Renal pelvis (tissue), 1 donor: ENCODE measurements at regions not wholly inside any gene's neighbourhood (a gene's known extent, or its start where the extent isn't known, plus 50 kb on each side); places are given as distances from the start of the nearest gene placed in this dataset.

Experiments used
- DNase-seq: peaks from one replicate; pipeline ENCODE4 v3.0.0-alpha.2; 2013

DNA sequence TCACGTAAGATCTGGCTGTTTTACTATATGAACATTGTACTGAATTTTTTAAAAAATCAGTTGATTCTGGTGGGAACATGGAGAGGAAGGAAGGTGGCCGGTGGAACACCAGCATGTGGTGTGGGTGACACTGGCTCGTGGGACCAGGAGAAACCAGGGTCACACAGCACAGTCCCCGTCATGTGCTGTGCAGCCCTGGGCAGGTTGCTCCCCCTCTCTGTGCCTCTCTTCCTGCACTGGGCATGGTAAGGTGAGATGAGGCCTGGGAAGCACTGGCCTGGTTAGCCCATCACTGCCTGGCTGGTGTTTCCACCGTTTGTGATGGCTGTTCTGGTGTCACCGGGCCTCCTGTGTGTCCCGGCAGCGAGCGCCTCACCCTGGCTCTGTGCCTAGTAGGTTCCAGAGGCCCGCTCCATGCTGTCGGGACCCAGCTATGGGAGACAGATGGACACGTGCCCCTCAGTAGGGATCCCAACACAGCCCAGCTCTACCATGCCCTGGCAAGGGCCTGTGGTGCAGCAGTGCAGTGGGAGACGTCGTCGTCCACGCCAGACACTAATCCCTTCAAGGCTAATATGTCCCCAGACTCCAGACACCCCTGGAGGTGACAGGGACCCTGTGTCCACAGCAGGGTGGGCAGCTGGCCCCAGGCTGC lies 88.2 kb upstream of the LINC01488 start:
- DNase-seq: no peak

GRCh38 chr11:69393865-69394233 lies 87.6 kb upstream of the LINC01488 start:
- no peak for DNase-seq

GRCh38 chr11:69394234-69394868 lies 87.1 kb upstream of the LINC01488 start:
- no peak for DNase-seq

DNA sequence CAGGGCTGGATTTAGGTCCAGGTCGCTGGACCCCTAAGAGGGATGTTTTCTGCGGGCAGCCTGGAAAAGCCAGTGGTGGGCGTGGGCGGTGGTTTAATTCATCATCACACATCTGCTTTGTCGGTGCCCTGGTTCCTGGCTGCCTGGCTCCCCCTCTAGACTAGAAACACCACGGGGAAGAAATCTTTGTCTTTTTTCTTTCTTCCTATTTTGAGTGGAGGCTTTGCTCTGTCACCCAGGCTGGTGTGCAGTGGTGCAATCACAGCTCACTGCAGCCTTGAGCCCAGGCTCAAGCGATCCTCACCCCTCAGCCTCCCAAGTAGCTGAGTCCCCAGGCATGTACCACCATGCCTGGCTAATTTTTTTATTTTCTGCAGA lies 86.6 kb upstream of the LINC01488 start:
- DNase-seq: no peak

DNA sequence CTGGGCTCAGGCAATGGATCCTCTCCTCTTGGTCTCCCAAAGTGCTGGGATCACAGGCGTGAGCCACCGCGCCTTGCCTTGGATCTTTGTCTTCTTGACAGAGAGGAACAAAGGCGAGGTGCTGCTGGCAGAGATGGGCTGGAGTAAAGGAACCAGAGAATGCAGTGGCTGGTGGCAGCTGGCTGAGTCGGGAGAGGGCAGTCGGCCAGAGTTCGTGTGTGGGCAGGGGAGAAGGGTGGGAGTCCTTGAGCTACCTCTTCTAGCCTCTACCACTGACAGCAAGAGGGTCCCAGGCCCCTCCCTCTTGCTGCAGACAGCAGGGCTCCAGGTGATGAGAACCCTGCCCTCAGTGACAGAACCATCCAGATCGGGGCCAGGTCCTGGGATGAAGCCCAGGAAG lies 86.2 kb upstream of the LINC01488 start:
- no peak for DNase-seq

DNA sequence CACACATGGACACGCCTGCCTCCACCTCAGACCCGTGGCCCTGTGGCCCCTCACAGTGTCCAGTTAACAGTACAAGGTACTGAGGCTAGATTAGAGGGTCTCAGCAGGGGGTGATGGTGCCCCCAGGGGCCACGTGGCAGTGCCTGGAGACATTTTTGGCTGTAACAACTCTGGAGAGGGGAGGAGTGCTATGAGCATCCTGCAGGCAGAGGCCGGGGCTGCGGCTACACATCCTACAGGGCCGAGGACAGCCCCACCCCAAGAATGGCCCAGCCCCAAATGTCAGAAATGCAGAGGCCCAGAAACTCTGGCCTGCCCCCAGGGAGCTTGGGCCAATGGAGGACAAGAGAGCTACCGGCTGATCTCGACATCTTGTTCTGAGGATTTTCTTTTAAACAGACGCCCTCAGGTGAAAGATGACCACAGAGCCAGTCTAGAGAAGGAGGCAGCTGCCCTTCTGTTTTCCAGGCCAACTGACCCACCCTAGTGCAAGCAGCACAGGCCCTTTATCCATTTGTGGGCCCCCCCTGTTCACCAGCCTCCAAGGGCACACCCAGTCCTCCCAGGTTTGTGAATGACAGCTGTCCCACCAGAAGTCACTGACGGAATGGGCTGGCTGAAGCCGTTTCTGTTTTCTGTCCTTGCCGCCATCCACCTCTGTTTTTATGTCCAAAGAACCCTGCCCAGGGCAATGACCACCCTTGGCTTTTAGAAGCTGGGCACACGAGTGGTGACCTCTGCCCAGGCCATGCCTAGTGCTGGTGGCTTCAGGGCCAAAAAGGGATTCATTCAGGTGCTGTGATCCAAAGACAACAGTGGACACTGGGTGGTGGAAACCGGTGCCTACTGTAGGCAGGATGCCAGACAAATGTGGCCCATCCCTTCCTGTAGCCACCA lies 85.2 kb upstream of the LINC01488 start:
- DNase-seq: no peak

DNA sequence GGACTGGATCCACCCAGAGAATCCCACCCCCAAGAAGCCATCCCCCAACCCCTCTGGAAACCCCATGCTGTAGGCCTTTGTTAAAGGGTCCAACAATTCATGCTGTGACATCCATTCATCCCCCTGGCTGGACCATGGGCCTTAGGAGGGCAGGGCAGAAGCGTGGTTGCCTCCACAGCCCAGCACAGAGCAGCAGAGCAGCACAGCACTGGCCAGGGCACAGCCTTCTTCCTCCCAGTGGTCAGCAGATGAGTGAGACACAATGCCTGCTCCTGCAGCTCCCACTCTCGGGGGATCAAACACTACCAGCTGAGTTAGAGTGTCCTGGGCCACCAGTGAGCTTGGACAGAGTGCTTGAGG lies 84.5 kb upstream of the LINC01488 start:
- DNase-seq: no peak

GRCh38 chr11:69397732-69398131 lies 83.7 kb upstream of the LINC01488 start:
- DNase-seq: no peak

DNA sequence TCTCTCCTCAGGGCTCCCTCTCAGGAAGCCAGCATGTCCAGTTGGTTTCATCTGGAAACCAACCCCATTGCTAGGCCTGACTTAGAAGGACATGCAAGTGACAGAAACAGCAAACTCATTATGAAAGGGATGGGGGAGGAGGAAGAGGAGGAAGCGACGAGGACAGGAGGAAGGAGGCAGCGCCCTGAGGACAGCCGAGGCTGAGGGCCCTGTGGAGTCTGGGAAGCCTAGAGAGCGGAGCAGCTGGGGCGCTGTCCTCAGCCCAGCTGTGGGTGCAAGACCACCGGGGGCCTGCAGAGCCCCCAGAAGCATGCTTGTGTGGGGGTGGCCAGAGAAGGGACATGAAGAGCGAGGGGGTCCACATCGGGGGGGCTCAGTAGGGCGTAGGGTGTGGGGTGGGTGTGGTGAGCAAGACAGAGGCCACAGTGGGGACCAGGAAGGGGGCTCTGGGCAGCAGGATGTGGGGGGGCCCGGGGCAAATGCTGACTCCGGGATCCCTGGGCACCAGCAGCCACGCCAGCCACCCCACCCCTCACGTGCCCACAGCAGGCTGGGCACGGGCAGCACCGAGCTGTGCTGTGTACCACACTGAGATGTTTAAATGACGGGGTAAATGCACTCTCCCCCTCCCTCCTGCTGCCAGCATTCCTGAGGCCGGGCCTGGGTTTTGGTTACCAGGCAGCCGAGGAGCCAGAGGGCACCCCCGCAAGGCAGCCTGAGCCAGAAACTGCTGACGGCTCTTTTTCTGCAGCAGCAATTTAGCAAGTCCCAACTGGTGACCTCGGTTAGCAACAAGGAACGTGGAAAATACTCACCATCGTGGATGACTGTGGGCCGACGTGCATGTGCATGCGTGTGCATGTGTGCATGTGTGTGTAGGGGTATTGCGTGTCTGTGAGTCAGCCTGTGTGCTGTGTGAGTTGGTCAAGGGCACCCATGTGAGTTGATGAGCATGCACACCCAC lies 82.7 kb upstream of the LINC01488 start:
- peak; percentile 68 for DNase-seq

DNA sequence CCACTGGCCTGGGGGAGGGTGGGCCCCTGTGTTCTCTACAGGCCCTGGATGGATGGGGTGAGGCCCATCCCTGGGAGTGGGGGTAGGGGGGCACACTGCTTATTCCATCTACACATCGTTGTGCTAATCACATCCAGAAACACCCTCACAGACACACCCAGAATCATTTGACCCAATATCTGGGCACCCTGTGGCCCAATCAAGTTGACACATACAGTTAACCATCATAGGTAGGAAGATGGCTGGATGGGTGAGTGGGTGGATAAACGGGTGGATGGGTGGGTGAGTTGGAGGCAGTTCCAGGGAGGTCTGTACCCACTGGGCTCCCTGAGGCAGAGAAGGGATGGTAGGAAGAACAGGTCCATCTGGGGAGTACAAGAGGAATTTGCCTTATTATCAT lies 81.3 kb upstream of the LINC01488 start:
- DNase-seq: no peak

DNA sequence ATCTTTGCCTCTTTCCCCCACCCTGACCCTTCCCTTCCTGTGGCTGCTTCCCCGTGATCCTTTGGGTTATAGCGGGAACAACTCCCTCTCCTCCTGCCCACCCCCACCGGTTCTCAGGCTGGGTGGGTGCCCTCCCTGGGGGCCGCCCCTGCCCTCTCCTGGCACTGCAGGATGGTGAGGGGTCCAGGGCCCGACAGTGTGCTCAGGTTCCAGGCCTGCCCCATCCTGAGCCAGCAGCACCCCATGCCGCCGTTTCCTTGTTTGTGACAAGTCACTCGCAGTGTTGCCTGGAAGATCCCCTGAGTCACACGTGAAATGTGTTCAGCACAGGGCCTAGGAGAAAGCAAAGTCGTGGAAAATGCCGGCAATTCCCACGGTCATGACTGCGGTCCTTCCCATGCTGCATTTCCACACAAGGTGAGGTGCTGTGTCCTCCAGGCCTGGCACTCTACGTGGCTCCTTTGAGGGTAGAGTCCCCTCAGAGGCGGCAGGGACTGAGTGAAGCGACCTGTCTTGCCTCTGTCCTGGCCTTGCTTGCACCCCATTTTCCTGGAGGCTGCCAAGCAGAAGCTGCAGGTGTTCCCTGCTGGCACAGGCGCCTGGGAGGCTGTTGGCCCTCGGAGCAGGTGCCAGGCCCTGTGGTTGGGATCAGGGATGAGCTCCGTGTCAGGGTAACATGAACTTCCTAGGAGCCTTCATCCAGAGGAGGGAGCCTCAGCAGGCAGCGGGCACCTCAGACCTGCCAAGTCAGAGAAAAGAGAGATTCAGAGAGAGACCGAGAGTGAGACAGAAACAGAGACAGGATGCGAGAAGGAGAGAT lies 80.5 kb upstream of the LINC01488 start:
- no peak for DNase-seq

- DNase-seq: no peak
Observed at GRCh38 chr11:69401715-69402114, 79.7 kb upstream of the LINC01488 start.

GRCh38 chr11:69402251-69402887 lies 79.1 kb upstream of the LINC01488 start:
- DNase-seq: no peak

DNA sequence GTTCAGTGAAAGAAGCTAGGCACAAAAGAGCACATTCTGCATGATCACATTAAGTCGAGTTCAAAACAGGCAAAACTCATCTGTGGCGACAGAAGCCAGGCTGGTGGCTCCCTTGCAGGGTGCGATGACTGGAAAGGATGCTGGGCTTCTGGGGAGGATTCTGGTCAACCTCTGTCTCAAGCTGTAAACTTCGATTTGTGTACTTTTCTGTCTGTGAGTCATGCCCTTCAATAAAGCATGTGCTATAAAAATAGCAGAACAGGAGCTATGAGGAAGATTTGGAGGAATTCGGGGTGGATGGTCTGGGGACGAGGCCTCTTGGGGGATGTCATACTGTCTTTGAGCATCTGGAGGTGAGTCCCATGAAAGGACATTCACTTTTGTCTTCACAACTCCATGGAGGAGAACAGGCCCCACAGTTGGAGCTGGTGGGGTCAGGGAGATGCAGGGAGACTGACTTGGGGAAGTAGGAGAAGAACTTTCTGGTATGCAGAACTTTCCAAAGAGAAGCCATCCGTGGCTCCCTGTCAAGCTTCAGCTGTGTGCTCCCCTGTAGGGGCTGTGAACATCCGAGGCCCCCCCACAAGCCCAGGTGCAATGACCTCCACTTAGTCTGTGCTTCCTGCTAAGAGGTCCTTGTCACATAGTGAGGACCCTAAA lies 77.8 kb upstream of the LINC01488 start:
- no peak for DNase-seq

GRCh38 chr11:69406060-69406459 lies 75.4 kb upstream of the LINC01488 start:
- DNase-seq: no peak

- no peak for DNase-seq
Observed at GRCh38 chr11:69409812-69410645, 71.4 kb upstream of the LINC01488 start.

DNA sequence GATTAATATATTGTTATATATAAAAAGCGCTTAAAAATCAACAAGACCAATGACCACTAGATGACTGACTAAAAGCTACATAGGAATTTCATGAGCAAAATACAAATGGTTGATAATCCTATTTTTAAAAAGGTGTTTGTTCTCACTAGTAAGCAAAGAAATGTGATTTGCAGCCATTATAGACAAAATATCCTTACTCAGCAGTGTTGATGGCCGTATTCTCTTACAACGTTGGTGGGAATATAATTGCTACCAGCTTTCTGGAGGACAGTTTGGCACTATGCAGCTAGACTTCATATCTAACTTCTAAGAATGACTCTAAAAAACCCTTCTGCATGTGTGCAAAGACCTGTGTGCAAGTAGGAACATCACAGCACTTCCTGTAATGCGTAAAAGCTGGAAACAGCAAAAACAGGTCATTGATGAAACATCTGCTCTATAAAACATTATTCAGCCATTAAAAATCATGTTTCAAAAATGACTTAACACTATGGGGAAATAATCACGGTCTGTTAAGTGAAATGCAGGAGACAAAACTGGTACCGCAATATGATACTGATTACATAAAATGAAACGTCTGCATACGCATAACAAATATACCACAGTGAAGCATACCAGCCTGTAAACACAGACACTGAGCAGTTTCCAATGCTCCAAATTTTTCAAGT lies 70.1 kb upstream of the LINC01488 start:
- DNase-seq: no peak

DNA sequence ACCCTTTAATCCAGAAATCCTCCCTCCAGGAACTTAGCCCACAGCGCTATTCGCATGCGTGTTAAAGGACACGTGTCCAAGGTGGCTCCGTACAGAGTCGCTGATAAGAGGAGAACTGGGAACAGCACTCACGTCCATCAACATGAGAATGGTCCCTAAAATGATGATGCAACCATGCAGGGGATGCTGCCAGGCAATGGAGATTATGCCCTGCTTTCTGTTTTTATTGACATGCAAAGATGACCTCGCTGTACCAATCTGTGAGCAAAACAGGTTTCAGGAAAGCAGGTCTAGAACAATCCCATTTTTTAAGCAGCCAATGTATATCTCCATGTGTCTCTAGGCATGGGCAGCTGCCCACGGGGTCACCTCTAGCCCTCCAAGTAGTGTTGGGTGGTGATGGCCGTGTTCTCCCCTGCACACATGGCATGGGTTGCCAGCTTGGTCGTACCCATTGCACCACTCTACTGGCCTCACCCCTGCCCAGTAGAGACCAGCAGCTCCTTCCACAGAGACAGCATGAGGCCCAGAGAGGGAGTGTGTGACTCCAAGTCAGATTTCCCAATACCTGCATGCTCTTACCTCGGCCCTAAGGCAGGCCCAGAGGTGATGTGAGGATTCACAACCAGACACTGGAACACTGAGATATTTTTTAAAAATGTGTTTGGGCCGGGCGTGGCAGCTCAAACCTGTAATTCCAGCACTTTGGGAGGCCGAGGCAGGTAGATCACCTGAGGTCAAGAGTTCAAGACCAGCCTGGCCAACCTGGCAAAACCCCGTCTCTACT lies 68.3 kb upstream of the LINC01488 start:
- DNase-seq: no peak
